COLO829 (cell line): ENCODE measurements at regions not wholly inside any gene's neighbourhood (a gene's known extent, or its start where the extent isn't known, plus 50 kb on each side); places are given as distances from the start of the nearest gene placed in this dataset.

ENCODE experiments used
- DNase-seq: peaks from one replicate; pipeline ENCODE4 v3.0.0; 2012; ENCODE audit warnings: low spot score

DNA sequence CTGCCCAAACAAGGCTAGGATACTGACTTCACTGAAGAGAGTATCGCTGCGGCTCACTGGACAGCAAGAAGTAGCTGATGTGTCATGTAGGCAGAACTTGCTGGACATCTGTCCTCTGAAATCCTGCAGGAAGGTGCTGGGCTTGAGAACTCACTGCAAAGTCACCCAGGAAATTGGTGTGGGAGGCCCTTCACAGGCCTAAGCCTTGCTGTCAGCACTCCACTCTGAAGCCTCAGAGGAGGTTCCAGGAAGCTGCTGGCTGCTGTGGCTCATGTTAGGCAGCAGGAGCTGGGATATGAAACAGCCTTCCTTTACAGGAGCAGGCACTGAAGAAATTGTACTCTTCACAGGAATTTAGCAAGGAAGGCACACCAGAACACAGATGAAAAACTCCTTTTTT, 88.3 kb upstream of the CCDC68 start:
- DNase-seq = no peak

DNA sequence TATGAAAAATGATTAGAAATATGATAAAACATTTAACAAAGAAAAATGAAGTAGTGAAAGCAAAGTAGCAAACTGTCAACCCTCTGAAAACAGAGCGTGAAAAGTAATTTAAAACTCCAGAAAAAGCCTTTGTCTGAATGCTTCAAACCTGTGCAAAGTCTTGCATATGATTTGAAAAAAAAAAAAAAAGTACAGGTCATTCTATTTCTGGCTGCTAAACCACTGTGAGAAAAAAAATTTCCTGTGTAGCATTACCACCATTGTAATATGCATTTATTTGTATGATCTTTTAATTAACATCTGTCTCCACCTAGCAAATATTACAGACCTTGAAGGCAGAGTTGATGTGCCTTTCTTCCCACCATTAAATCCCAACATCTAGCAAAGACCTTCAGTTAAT, 82.1 kb upstream of the CCDC68 start:
- DNase-seq = no peak

DNA sequence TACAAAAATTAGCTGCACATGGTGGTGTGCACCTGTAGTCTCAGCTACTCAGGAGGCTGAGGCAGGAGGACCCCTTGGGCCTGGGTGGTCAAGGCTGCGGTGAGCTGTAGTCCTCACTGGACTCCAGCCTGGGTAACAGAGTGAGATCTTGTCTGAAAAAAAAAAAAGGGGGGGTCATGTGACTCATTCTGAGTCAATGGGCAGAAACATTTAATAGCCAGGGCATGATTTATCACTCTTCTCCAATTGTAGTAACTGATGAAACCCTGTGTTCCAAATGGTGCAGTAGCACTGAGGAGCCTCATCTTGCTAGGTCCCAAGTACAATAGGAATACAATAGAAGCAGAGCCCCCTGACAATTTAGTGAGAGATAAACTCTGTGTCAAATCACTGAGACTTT, 78.9 kb upstream of the CCDC68 start:
- DNase-seq = no peak

DNA sequence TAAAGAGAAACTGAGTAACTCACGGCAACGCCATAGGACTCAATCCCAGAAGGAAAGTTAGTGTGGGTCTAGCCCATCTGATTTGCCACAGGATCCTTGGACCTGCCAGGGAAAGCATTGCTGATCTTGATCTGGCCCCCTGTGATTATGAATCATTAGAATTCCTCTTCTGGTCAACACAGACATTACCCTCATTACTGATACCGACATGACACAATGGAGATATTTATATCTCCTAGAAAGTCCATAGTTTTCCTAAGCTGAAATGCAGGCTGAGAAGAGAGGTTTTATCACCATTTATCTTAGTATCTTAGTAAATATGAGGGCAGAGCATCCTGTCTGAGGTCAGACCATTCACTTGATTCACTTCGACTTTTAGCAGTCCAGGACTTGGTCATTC, 75.5 kb upstream of the CCDC68 start:
- DNase-seq = no peak

DNA sequence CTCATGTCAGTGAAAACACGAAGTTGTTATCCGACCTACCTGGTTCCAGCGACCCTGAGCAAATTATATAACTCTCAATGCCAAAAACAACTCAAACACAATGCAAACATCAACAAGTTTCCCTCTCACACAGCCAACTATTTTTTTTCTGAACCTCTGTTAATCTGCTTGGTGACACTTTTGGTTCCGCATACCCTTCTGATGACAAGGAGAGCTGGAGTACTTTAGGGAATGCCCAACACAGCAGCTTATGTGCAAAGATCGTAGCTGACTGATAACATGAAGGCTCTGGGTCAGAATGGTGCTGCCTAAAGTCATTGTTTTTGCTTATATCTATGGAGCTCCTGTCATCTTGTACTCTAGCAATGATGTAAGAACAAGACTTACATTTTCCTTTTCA, 72.7 kb upstream of the CCDC68 start:
- DNase-seq = no peak

DNA sequence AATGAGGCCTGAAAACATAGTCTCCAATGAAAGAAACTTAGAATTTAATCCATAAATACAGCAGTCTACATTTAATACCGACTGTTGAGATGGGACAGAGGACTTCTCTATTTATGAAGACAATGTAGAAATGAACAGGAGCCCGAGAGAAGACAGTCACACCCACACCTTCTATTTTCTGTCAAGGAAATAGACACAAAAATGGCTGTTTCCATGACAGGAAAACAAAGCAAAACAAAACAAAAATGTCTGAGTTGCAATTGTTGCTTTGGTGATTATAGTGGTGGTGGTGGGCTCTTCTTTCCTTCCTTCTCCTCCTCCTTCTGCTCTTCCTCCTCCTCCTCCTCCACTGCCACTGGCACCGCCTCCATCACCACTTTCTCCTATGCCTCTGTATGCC, 72.3 kb upstream of the CCDC68 start:
- no peak for DNase-seq

DNA sequence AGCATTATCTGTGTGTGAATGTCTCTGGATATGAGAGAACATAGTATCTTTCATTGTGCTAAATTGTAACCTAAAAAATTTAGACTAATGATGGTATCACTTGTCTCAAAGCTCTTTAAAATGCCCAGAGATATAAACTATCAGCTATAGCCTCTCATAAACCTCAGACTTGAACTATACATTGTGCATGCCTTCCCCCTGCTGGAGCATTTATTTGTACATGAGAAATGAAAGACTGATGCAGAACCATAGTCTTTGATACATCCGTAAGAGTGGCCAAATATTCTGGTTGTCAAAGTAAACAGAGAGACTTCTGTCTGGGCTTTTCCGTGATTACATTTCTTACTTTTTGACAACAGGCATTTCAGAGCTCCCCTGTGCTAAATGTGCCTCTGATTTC, 71.9 kb upstream of the CCDC68 start:
- no peak for DNase-seq

DNA sequence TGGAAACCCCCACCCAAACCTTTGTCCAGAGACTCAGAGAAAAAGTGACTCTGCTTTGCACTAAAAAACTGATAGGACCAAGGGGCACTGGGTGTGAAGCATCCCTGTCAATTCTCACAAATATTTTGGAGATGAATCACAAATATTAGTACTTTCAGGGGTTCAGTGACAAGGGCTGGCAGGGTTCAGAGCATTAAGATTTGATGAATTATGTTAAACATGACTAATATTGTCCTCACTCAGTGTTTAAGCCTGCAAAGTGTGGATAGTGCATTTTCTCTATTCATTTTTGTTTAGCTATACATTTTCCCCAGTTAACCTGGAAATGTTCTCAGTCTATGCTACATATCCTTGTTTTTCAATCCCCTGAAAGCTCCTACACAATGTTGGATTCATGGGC, 65.3 kb upstream of the CCDC68 start:
- no peak for DNase-seq

DNA sequence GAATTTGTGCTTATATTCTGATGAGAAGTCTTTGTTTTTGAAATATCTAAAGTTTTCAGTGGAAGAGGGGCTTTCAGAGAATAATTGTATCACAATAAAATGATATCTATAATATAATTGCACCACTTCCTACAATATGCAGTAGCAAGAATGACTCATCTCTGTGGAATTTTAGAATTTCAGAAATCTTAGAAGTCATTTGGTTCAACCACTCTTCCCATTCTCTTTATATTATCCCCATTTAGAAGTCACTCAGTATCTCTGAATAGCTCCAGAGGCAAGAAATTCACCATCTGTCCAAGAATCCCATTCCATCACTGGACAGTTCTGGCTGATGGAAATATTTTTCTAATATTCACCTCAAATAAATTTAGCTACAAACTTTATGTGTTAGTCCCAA, 59.3 kb upstream of the CCDC68 start:
- peak; percentile 48 for DNase-seq

DNA sequence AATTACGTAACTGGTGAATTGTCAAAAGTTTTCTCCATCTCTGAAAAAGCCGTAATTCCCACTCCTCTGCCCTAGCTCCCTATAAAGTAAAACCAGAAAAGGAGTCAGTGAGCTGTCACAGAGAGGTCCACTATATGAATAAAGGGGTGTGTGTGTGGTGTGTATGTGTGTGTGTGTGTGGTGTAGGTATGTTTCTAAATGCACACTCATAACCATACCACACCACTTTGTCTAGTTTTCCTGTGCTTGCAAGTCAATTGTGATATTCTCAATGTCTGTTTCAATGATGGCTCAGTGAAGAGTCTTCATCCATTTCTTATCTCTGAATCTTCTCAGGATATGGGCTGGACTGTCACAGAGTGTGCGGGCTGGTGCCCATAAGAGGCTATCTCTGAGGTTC, 54.8 kb upstream of the CCDC68 start:
- no peak for DNase-seq

DNA sequence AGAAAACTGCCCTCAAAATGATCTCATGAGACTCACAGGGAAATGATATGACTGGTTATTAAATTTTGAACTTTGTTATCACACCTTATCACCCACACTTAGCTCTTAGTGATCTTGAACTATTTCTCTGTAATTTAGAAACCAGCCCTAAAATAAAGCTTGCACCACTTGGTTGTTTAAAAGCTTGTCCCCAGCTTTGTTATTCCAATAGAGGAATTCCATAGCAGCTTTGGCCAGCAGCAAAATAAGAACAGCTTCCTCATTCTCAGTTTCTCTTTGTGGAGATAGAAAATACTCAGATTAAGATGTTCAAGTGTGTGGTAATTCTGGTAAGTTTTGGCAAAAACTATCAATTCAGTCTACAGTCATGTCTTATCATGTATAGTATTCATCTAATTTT, 54.4 kb upstream of the CCDC68 start:
- no peak for DNase-seq

DNA sequence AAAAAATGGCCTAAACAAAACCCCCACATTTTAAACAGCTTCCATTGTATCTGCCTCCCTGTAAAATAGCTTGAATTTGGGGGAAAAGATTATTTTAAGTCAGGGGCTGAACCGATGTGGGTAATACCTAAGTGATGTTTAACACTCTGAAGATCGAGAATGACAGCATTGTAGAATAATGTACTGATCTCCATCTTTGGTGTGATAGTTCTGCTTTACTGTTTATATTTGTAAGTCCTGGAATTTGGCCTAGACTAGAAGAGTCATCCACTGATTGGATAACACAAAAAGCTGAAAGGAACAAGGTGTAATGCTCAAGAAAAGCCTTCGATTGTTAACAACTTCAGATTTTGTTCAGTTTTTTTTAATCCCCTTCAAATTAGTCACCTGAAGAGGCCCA, 53.8 kb upstream of the CCDC68 start:
- DNase-seq = no peak

DNA sequence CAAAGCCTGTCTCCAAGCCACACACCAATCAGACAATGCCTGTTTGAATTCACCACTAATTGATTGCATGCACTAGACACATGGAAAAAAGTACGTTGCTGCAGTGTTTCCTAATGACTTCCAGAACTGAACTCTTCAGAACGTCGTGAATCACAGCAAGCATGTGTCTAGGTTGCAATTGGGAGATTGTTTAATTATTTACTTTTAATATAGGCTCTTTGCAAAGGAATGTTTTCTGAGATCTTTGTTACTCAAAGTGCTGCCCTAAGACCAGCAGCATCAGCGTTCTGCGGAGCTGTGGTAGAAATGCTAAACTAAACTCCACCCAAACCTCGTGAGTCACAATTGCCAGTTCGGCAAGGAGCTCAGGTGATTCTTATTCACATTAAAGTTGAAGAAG, 52.7 kb upstream of the CCDC68 start:
- no peak for DNase-seq
